SJSA1 (cell line): ENCODE measurements at regions not wholly inside any gene's neighbourhood (a gene's known extent, or its start where the extent isn't known, plus 50 kb on each side); places are given as distances from the start of the nearest gene placed in this dataset.

ENCODE experiments used
- DNase-seq, 2 experiments: peaks; one replicate each; pipeline ENCODE4 v3.0.0-alpha.2; 2015 to 2020; ENCODE audit warnings: low spot score in 2 of 2, low read depth in 1 of 2
- H3K27ac ChIP-seq: fragments of 250-450 bp; sonication (Bioruptor Pico); 2 replicates; pipeline ENCODE4 v1.5.1; 2020; ENCODE audit warnings: mild to moderate bottlenecking, moderate library complexity
- H3K27me3 ChIP-seq: fragments of 250-450 bp; sonication (Bioruptor Pico); replicated peaks from 2 replicates; pipeline ENCODE4 v1.5.1; 2020; ENCODE audit warnings: mild to moderate bottlenecking, moderate library complexity
- H3K36me3 ChIP-seq: fragments of 250-450 bp; sonication (Bioruptor Pico); 2 replicates; pipeline ENCODE4 v1.5.1; 2020; ENCODE audit warnings: mild to moderate bottlenecking
- H3K4me1 ChIP-seq: fragments of 250-450 bp; sonication (Bioruptor Pico); replicated peaks from 2 replicates; pipeline ENCODE4 v1.6.1; 2021; ENCODE audit warnings: mild to moderate bottlenecking
- H3K4me3 ChIP-seq: fragments of 250-450 bp; sonication (Bioruptor Pico); 2 replicates; pipeline ENCODE4 v1.5.1; 2020; ENCODE audit warnings: mild to moderate bottlenecking
- H3K9me3 ChIP-seq: fragments of 250-450 bp; sonication (Bioruptor Pico); replicated peaks from 2 replicates; pipeline ENCODE4 v1.5.1; 2020; ENCODE audit warnings: mild to moderate bottlenecking

DNA sequence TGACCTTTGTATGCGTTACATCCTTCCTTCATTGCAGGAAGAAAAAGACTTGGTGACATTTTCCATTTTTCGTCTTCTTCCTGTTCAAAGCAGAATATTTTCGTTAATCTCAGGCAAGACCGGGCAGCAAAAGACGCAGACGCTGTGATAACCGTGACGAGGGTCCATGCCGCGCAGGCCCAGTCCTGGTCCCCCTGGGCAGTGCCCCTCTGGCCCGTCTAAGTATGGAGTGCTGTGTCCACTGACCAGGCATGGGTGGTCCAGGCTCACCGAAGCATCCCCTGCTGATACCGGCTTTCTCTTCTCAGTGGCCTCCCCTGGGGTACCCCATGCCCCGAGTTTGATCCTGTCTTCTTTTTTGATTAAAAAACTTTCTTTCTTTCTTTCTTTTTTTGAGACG is 135.2 kb upstream of the ASB18 start:
- H3K9me3 ChIP-seq, result no peaks in the 10 kb centered on the region
- H3K36me3 ChIP-seq, result no peaks in the 10 kb centered on the region
- no peak for DNase-seq

DNA sequence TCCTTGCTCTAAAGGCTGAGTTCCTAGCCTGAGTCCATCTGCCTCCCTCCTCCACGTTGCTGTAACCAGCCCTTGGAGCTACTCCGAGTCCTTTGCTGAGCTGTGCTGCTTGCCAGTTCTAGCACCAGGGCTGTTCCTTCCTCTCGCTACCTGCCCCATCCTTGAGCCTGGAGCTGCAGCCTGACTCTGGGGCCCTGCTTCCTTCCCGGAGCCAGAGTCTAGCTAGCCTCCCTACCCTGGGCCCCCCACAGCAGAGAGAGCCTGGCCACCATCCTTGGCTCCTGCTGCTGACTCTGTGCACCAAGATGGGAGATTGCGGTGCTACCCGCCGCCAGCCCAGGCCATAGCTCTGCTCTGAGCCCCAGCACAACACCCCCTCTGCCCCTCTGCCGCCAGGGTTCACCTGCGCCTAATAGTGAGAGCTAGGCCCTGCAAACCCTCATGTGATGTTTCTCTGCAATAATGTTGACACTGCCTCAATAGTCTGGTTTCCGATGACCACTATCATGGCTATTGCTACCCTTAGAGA is 135.9 kb upstream of the ASB18 start:
- DNase-seq, result no peak
- Histone ChIP-seq H3K4me1 (no peaks in the 10 kb centered on the region), H3K4me3 (no peak overlapping the region), H3K9me3 (no peaks in the 10 kb centered on the region), H3K36me3 (no peaks in the 10 kb centered on the region), H3K27me3 (no peaks in the 10 kb centered on the region; the same call in 1 of the 2 replicates), H3K27ac (no peak overlapping the region)

More for the DNA sequence above, 135.2 kb upstream of the ASB18 start:
- H3K4me1 ChIP-seq, result no peaks in the 10 kb centered on the region
- no peak overlapping the region for H3K27ac ChIP-seq
- no peaks in the 10 kb centered on the region; the same call in 1 of the 2 replicates for H3K27me3 ChIP-seq
- H3K4me3 ChIP-seq, result no peak overlapping the region

DNA sequence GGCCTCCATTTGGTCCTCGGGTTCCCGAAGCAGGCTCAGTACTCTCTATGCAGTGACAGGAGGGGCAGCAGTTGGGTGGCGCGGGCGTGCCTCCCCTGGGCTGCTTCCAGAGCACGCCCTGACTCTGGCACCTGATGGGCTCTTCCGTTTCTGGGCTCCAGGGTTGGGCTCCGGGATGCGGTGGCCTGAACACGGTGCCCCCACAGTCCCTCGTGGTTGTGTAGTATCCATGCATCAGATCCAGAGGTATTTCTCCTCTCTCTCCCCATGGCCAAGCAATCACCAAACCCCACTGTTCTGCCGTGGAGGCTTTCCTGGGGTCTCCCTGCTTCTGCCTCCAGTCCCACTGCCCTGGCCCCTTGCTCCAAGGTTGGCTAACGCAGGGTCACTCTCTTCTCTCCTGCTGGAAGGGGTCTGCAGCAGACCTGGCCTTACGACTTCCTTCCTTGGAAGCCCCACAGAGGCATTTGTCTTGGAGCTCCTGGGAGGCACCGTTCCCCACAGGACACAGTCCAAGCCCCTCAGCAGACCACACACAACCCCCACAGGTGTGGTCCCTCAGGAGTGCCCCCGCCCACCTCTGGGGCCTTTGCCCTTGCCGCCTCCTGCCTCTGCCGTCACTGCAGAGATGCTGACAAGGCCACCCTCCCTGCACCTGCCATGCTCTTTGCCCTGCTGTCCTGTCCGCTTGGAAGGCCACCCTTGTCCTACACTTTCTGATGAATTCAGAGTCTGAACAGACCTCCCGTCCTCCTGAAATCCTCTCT is 136.6 kb upstream of the ASB18 start:
- H3K36me3 ChIP-seq, result no peaks in the 10 kb centered on the region
- H3K27me3 ChIP-seq, result no peaks in the 10 kb centered on the region; the same call in 1 of the 2 replicates
- no peaks in the 10 kb centered on the region for H3K4me1 ChIP-seq
- H3K27ac ChIP-seq, result no peak overlapping the region
- no peaks in the 10 kb centered on the region for H3K9me3 ChIP-seq
- no peak for DNase-seq
- H3K4me3 ChIP-seq, result no peak overlapping the region

DNA sequence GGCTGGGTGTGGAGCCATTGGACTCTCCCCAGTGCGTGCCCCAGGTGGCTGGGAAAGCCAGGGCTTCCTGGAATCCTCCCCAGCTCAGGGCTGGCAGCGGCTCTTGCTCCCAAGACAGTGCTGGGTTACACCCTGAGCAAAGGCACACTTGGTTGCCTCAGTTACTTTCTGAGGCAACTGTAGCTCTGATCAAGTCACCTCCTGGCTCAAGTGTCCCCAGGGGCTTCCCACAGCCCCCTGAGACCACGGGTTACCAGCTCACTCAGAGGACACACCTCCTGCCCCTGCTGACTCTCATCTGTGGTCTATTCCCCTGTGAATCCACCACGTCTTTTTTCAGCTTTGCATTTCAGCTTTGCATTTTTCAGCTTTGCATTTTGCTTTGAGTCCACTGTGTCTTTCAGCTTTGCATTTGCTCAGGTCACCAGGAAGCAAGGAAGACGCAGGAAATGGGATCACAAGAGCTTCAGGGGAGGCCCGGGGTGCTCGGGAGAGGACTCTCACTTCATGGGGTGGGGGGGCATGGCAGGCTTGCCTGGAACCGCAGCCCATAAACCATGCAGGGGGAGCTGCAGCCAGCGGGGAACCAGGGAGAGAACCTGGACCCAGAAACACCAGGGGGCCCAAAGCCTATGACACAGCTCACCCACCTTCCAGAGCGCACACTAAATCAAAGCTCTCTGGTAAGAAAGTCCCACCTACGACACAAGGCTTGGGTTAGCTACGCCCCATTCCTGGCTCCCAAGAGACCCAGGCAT is 138.0 kb upstream of the ASB18 start:
- Histone ChIP-seq H3K4me3 (no peak overlapping the region), H3K4me1 (no peaks in the 10 kb centered on the region), H3K27ac (no peak overlapping the region), H3K27me3 (no peaks in the 10 kb centered on the region), H3K36me3 (no peaks in the 10 kb centered on the region), H3K9me3 (no peaks in the 10 kb centered on the region)
- no peak for DNase-seq

DNA sequence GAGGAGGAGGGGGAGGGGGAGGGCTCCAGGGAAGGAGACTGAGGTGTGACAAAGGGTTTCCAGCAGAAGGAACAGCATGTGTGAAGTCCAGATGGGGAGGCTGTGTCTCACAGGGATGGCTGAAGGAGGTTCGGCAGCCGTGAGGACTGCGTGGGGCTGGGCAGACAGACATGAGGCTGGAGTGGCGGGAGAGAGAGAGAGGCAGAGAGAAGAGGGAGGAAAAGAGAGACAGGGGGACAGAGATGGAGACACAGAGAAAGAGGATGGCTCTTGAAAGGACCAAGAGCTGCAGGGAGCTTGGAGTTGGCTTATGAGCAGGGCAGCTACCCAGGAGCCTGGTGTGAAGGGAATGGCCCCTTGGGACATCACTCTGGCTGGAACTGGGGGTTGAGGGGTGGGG is 138.9 kb upstream of the ASB18 start:
- no peaks in the 10 kb centered on the region for H3K27me3 ChIP-seq
- no peaks in the 10 kb centered on the region for H3K9me3 ChIP-seq
- no peak for DNase-seq
- H3K4me3 ChIP-seq, result no peak overlapping the region
- H3K4me1 ChIP-seq, result no peaks in the 10 kb centered on the region
- no peaks in the 10 kb centered on the region for H3K36me3 ChIP-seq
- H3K27ac ChIP-seq, result no peak overlapping the region

DNA sequence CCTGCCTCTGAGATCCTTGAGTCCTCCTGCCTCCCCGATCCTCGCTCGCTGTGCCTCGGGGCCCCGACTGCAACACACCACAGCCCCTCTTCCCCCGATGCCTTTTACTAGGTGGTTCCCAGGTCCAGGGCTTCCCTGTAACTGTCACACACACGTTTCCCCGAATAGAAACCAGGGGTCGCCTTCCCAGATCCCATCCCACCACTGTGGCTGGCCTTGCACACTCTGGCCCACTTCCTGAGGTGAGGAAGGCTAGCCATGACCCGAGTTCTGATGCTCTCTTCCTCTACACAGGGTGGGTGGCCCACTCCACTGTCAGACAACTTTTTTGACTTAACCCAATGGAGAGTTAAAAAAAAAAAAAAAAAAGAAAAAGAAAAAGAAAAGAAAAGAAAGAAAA is 139.6 kb upstream of the ASB18 start:
- DNase-seq, result no peak
- Histone ChIP-seq H3K4me1 (no peaks in the 10 kb centered on the region), H3K4me3 (no peak overlapping the region), H3K9me3 (no peaks in the 10 kb centered on the region), H3K27ac (no peak overlapping the region), H3K36me3 (no peaks in the 10 kb centered on the region), H3K27me3 (no peaks in the 10 kb centered on the region)

DNA sequence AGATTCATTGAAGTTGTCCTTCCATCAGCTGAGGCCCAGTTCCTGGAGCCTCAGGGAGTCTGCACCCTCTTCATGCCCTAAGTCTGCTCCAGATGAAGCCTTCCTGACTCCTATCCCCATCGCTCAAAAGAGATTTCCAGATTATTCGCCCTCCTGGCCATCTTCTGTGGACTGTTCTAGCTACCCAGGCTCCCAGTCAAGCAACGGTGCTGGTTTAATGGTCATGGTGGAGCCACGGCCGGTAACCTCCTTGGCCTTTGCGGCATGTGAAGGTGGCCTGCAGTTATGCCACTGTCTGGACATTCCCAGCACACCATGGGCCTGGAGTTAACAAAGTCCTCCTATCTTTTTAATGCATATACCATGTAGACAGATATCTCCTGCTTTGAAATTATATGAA is 140.1 kb upstream of the ASB18 start:
- Histone ChIP-seq H3K27ac (no peak overlapping the region), H3K36me3 (no peaks in the 10 kb centered on the region), H3K4me3 (no peak overlapping the region), H3K27me3 (no peaks in the 10 kb centered on the region), H3K9me3 (no peaks in the 10 kb centered on the region), H3K4me1 (no peaks in the 10 kb centered on the region)
- DNase-seq, result no peak

DNA sequence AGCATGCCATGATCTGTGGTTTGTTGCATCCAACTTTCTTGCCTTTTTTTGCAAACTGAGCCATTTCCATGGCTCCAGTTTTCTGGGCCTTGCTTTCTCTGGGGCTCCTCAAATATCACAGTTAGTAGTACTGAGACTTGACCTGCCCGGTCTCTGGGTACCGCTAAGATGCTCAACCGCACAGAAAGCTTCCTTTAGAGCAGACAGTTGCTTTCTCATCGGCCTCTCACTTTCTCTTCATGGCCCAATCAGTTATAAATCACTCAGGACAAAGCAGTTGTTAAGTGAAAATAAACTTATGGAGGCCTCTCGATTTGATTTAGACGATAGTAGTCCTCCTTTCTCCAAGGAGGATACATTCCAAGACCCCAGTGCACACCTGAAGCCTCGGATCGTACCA is 141.2 kb upstream of the ASB18 start:
- Histone ChIP-seq H3K27ac (no peak overlapping the region), H3K36me3 (no peaks in the 10 kb centered on the region), H3K27me3 (no peaks in the 10 kb centered on the region), H3K9me3 (no peaks in the 10 kb centered on the region), H3K4me3 (no peak overlapping the region), H3K4me1 (no peaks in the 10 kb centered on the region)
- DNase-seq, result no peak

DNA sequence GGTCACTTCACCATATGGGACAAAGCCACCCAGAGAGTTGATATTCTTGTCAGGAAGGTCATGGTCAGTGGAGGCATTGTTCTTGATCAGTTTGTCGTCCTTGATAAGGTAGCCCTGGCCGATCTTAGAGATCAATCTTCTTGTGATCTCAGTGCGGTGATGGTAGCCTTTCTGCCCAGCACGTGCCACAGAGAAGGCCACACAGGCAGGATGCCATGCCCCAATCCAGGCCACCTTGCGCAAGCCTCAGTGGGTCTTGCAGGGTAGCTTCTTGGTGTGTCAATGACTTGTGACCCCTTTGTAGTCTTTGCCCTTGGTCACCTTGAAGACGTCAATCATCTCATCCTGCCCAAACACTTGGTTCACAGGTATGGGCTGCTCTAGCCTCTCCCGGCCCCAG is 143.9 kb upstream of the ASB18 start:
- Histone ChIP-seq H3K9me3 (no peaks in the 10 kb centered on the region), H3K4me3 (no peak overlapping the region), H3K27me3 (no peaks in the 10 kb centered on the region; the same call in 1 of the 2 replicates), H3K36me3 (no peaks in the 10 kb centered on the region), H3K4me1 (no peaks in the 10 kb centered on the region), H3K27ac (no peak overlapping the region)
- no peak for DNase-seq

DNA sequence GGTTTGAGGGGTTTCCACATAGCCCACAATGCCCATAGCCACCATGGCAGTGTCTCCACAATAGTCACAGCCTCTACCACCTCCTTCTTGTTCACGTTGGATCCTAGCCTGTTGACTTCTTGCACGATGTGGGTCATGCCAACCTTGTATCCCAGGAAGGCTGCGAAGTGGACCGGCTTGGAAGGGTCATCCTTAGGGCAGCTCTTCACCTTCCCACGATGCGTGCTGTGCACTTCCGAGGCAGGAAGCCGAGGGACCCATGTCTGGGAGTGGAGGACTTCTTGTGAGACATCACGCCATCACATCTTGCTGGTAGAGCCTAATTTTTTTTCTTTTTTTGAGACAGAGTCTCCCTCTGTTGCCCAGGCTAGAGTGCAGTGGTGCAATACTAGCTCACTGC is 144.6 kb upstream of the ASB18 start:
- no peaks in the 10 kb centered on the region for H3K9me3 ChIP-seq
- no peaks in the 10 kb centered on the region for H3K4me1 ChIP-seq
- no peaks in the 10 kb centered on the region for H3K36me3 ChIP-seq
- H3K27me3 ChIP-seq, result no peaks in the 10 kb centered on the region; the same call in none of the 2 replicates
- no peak overlapping the region for H3K4me3 ChIP-seq
- H3K27ac ChIP-seq, result no peak overlapping the region
- DNase-seq, result no peak

DNA sequence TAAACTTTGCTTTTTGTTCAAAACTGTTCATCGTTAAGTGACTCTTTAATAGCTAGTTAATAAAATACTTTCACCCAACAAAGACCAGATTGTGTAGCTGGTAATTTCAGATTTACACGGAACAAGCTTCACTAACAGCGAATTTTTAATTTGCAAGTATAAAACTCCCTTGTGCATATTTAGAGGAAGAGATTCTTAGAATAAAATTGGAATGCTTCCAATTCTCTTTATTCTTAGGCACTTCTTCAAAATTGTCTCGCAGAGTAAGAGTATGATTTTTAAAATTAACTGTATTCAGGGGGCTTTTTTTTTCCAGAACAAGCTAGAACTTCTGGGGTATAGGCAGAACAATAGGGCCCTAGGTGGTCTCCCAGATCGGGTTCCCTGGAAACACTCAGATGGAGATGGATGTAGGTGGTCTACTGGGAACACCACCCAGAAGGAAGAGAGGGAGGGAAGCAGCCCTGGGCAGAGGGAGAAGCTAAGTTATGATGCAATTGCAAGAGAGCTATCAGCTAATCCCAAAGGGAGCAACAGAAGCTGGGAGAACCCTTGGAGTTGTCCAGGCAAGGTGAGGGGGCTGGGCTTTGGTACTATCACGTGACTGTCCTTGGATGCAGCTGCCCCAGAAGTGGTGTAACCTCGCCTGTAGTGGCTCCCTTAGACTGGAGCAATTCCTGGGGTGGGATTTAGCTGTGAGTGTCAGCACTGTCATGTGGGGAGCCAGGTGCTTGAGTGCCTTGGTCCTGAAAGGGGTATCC is 151.7 kb upstream of the ASB18 start:
- DNase-seq, result no peak
- Histone ChIP-seq H3K4me3 (no peak overlapping the region), H3K9me3 (no peaks in the 10 kb centered on the region), H3K27ac (no peak overlapping the region), H3K4me1 (no peaks in the 10 kb centered on the region), H3K27me3 (no peaks in the 10 kb centered on the region; the same call in none of the 2 replicates), H3K36me3 (no peaks in the 10 kb centered on the region)

DNA sequence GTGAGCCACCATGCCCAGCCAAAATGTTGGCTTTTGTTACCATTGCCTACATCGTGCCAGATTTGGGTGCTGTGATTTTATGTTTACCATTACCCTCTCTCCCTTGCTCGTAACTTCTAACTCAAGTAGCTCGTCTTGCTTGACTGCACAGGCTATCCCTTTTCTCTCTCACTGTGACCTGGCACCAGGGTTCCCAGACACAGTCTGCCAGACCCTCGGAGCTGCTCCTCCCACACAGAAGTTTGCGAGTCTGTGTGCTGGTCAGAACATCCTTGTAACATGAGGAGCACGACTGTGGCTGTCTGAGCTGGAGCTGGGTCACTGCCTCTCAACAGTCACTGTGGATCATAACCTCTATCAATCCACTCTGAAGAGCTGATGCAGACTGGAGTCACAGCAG is 152.5 kb upstream of the ACKR3 start:
- Histone ChIP-seq H3K27me3 (no peaks in the 10 kb centered on the region; the same call in none of the 2 replicates), H3K27ac (no peak overlapping the region), H3K36me3 (no peaks in the 10 kb centered on the region), H3K4me3 (no peak overlapping the region), H3K9me3 (no peaks in the 10 kb centered on the region), H3K4me1 (no peaks in the 10 kb centered on the region)
- no peak for DNase-seq

DNA sequence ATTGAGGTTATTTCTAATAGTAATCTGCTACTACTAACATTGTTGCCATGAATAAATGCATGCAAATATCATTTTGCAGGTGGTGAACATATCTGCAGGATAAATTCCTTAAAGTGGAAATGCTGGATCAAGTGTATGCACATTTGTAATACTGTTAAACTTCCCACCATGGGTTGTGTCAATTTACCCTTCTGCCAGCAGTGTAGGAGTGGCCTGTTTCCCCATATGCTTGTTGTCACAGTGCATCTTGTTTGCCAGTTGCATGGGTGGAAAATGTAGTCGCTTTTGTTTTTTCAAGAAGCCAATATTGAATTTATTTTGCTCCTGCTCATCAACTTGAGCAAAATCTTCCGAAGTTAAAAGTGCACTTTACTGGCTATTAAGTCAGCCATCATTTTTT is 139.0 kb upstream of the ACKR3 start:
- no peak for DNase-seq

DNA sequence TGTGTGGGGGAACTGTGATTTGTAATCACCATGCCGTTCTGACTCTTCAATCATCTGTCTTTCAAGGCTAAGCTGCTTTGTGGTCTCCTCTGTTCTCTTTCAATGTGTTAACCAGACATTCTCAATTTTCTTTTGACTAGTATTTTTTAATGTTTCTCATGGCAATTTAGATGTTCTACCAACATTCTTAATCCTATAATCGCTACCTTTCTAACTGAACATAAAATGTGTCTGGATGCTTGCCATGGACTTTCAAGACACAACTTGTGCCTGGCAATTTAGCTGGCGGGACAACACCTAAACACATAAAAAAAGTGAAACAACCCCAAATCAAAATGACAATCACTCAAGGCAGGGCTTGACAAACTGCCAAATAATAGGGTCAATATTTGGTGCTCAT is 135.0 kb upstream of the ACKR3 start:
- peaks cover 3% of the 10 kb centered on the region for H3K27me3 ChIP-seq
- H3K4me1 ChIP-seq, result no peaks in the 10 kb centered on the region
- no peak overlapping the region for H3K4me3 ChIP-seq
- no peaks in the 10 kb centered on the region for H3K36me3 ChIP-seq
- no peaks in the 10 kb centered on the region for H3K9me3 ChIP-seq
- no peak for DNase-seq
- H3K27ac ChIP-seq, result no peak overlapping the region

More for the DNA sequence above, 139.0 kb upstream of the ACKR3 start:
- no peaks in the 10 kb centered on the region for H3K36me3 ChIP-seq
- H3K4me1 ChIP-seq, result no peaks in the 10 kb centered on the region
- no peaks in the 10 kb centered on the region for H3K9me3 ChIP-seq
- H3K27me3 ChIP-seq, result peaks cover 3% of the 10 kb centered on the region
- no peak overlapping the region for H3K27ac ChIP-seq
- no peak overlapping the region for H3K4me3 ChIP-seq
